DOHH2 (cell line): ENCODE measurements at regions not wholly inside any gene's neighbourhood (a gene's known extent, or its start where the extent isn't known, plus 50 kb on each side); places are given as distances from the start of the nearest gene placed in this dataset.

ENCODE experiments used
- H3F3A ChIP-seq: fragments of 200-600 bp; sonication (generic), shearing (Covaris generic); 2 replicates; pipeline ENCODE4 v1.6.0; 2016; ENCODE audit warnings: antibody characterized with exemption, mild to moderate bottlenecking; ENCODE audit not compliant: control insufficient read depth, insufficient read depth
- H3K27ac ChIP-seq: fragments of 200-600 bp; sonication (generic); 2 replicates; pipeline ENCODE4 v1.5.1; 2014; ENCODE audit warnings: low read depth, mild to moderate bottlenecking, low read length, moderate library complexity
- H3K27me3 ChIP-seq: fragments of 200-600 bp; sonication (generic); 2 replicates; pipeline ENCODE4 v1.6.1; 2014; ENCODE audit warnings: mild to moderate bottlenecking, low read length, mixed read lengths; ENCODE audit not compliant: control insufficient read depth
- H3K36me3 ChIP-seq: fragments of 200-600 bp; sonication (generic); 2 replicates; pipeline ENCODE4 v1.6.1; 2014; ENCODE audit warnings: mild to moderate bottlenecking, low read length, moderate library complexity, mixed read lengths; ENCODE audit not compliant: control insufficient read depth
- H3K4me1 ChIP-seq: fragments of 200-600 bp; sonication (generic); 2 replicates; pipeline ENCODE4 v1.6.1; 2014; ENCODE audit warnings: mild to moderate bottlenecking, low read length, mixed read lengths; ENCODE audit not compliant: control insufficient read depth
- H3K4me2 ChIP-seq: fragments of 200-600 bp; sonication (generic); 2 replicates; pipeline ENCODE4 v1.6.0; 2014; ENCODE audit warnings: mild to moderate bottlenecking, low read length, moderate library complexity
- H3K4me3 ChIP-seq: fragments of 200-600 bp; sonication (generic); 2 replicates; pipeline ENCODE4 v1.5.1; 2014; ENCODE audit warnings: mild to moderate bottlenecking, low read length, mixed read lengths
- H3K79me2 ChIP-seq: fragments of 200-600 bp; sonication (generic); 2 replicates; pipeline ENCODE4 v1.6.1; 2014; ENCODE audit warnings: mild to moderate bottlenecking, low read length, mixed read lengths; ENCODE audit not compliant: control insufficient read depth
- H3K9me2 ChIP-seq: fragments of 200-600 bp; sonication (generic); replicated peaks from 2 replicates; pipeline ENCODE4 v1.6.1; 2014; ENCODE audit warnings: mild to moderate bottlenecking, low read length, mixed read lengths; ENCODE audit not compliant: control insufficient read depth
- H3K9me3 ChIP-seq: fragments of 200-600 bp; sonication (generic); 2 replicates; pipeline ENCODE4 v1.6.1; 2014; ENCODE audit warnings: antibody characterized with exemption, low read length, mixed read lengths; ENCODE audit not compliant: control insufficient read depth, insufficient read depth
- H4K20me1 ChIP-seq: fragments of 200-600 bp; sonication (generic); 2 replicates; pipeline ENCODE4 v1.6.0; 2014; ENCODE audit warnings: low read depth, mild to moderate bottlenecking, antibody characterized with exemption, low read length, moderate library complexity; ENCODE audit not compliant: control insufficient read depth, insufficient read depth
- EZH2phosphoT487 ChIP-seq: fragments of 200-600 bp; sonication (generic); IDR thresholded peaks from 2 replicates; pipeline ENCODE4 v1.6.1; 2017; ENCODE audit warnings: borderline replicate concordance, mild to moderate bottlenecking, antibody characterized with exemption, low read length, moderate library complexity, mixed read lengths
- TF ChIP-seq, protein P1 (sequence below): fragments of 200-600 bp; sonication (generic); IDR thresholded peaks from one replicate; pipeline ENCODE4 v1.5.1; 2014; ENCODE audit warnings: antibody characterized with exemption, mild to moderate bottlenecking, low read depth, low read length; ENCODE audit not compliant: poor library complexity, severe bottlenecking

DNA sequence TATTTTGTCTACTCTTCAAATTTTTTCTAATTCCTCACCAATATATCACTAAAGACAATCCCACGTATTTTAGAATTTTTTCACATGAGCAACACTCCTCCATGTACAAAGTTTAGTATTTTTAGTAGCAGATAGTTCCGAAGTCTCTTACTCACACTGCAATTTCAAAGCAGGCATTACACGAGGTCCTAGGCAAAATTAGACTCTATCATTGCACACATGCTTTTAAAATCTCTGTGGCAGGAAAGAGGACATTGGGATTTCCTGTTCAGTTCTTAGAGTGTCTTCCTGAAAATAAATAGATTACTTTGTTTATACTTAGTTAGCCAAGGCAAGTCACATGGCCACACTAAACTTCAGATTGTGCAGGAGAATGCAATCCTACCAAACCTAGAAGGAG is 847.7 kb downstream of the ROBO2 start:
- TF ChIP-seq, protein P1, sequence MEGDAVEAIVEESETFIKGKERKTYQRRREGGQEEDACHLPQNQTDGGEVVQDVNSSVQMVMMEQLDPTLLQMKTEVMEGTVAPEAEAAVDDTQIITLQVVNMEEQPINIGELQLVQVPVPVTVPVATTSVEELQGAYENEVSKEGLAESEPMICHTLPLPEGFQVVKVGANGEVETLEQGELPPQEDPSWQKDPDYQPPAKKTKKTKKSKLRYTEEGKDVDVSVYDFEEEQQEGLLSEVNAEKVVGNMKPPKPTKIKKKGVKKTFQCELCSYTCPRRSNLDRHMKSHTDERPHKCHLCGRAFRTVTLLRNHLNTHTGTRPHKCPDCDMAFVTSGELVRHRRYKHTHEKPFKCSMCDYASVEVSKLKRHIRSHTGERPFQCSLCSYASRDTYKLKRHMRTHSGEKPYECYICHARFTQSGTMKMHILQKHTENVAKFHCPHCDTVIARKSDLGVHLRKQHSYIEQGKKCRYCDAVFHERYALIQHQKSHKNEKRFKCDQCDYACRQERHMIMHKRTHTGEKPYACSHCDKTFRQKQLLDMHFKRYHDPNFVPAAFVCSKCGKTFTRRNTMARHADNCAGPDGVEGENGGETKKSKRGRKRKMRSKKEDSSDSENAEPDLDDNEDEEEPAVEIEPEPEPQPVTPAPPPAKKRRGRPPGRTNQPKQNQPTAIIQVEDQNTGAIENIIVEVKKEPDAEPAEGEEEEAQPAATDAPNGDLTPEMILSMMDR = no peak
- Histone ChIP-seq H3K4me2 (no peak overlapping the region), H3F3A (no peaks in the 10 kb centered on the region), H3K4me3 (no peak overlapping the region), H3K9me3 (0 out of 2 replicates have a peak, but pooled peaks cover 4% of the 10 kb centered on the region), H4K20me1 (no peaks in the 10 kb centered on the region), H3K27ac (no peak overlapping the region), H3K79me2 (no peaks in the 10 kb centered on the region), H3K27me3 (no peaks in the 10 kb centered on the region), H3K4me1 (no peaks in the 10 kb centered on the region), H3K36me3 (no peaks in the 10 kb centered on the region), H3K9me2 (no peaks in the 10 kb centered on the region)

GRCh38 chr3:77889616-77890015 is 849.7 kb downstream of the ROBO2 start:
- H3K4me3 ChIP-seq = no peak overlapping the region

GRCh38 chr3:77898621-77899020 is 858.7 kb downstream of the ROBO2 start:
- Histone ChIP-seq H3K27ac (no peak overlapping the region), H3K79me2 (no peaks in the 10 kb centered on the region), H3K9me3 (no peaks in the 10 kb centered on the region), H3K36me3 (no peaks in the 10 kb centered on the region), H3K9me2 (no peaks in the 10 kb centered on the region), H3K4me3 (no peak overlapping the region), H4K20me1 (no peaks in the 10 kb centered on the region), H3F3A (no peaks in the 10 kb centered on the region), H3K4me1 (no peaks in the 10 kb centered on the region), H3K27me3 (no peaks in the 10 kb centered on the region), H3K4me2 (no peak overlapping the region)
- TF ChIP-seq, protein P1 = no peak
- no peak for TF ChIP-seq EZH2phosphoT487

More at GRCh38 chr3:77889616-77890015, 849.7 kb downstream of the ROBO2 start:
- Histone ChIP-seq H3K79me2 (no peaks in the 10 kb centered on the region), H3K9me3 (0 out of 2 replicates have a peak, but pooled peaks cover 4% of the 10 kb centered on the region), H3K9me2 (no peaks in the 10 kb centered on the region), H3K4me1 (no peaks in the 10 kb centered on the region), H3K27me3 (no peaks in the 10 kb centered on the region), H3F3A (no peaks in the 10 kb centered on the region), H4K20me1 (no peaks in the 10 kb centered on the region), H3K27ac (no peak overlapping the region), H3K36me3 (no peaks in the 10 kb centered on the region), H3K4me2 (no peak overlapping the region)
- TF ChIP-seq, protein P1 = no peak

DNA sequence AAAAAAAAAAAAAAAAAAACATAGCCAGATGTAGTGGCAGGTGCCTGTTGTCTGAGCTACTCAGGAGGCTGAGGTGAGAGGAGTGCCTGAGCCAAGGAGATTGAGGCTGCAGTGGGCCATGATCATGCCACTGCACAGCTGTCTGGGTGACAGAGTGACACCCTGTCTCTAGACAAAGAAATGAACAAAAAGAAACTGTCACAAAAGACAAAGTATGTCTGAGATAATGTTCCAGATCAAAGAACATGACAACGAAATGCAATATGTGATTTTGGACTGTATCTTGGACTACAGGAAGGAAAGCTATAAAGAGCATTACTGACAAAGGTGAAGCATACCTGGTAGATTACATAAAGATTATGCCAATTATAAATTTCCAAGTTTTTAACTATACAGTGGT is 862.8 kb downstream of the ROBO2 start:
- TF ChIP-seq EZH2phosphoT487 = no peak
- TF ChIP-seq, protein P1 = no peak
- Histone ChIP-seq H3K27me3 (no peaks in the 10 kb centered on the region), H3K27ac (no peak overlapping the region), H3K79me2 (no peaks in the 10 kb centered on the region), H3K36me3 (no peaks in the 10 kb centered on the region), H3K9me2 (no peaks in the 10 kb centered on the region), H4K20me1 (no peaks in the 10 kb centered on the region), H3K9me3 (no peaks in the 10 kb centered on the region), H3K4me2 (no peak overlapping the region), H3K4me3 (no peak overlapping the region), H3K4me1 (no peaks in the 10 kb centered on the region), H3F3A (no peaks in the 10 kb centered on the region)
